Activated naive CD8-positive, alpha-beta T cell treated with anti-CD3 and anti-CD28 coated beads, Interleukin-2, amount 10 ng/mL, durations not matched to agents 7 days and 5 days (primary cell): ENCODE measurements at regions not wholly inside any gene's neighbourhood (a gene's known extent, or its start where the extent isn't known, plus 50 kb on each side); places are given as distances from the start of the nearest gene placed in this dataset.
"Not testable (repeated sequence)": the region's sequence is repeated elsewhere in the genome, so short reads cannot be mapped to it uniquely, and the experiment has no call there.

ENCODE experiments used
- ATAC-seq: fragments of 150-1000 bp; cut with Tn5 transposase; one replicate; pipeline ENCODE4 v1.10.0; 2021; ENCODE audit warnings: low read depth, moderate library complexity
- POLR2A ChIA-PET: fragments of 350-600 bp; sonication (Branson Sonifier 250); formaldehyde crosslinking; loops from one replicate; lab custom pipeline; 2021; ENCODE audit warnings: antibody characterized with exemption; lab: Charles Lee
- DNase-seq: peaks from one replicate; pipeline ENCODE4 v3.0.0; 2021
- H3K27ac Mint-ChIP-seq: one replicate; pipeline ENCODE4 v1.8.0; 2022; ENCODE audit warnings: mild to moderate bottlenecking, mixed read lengths
- H3K27me3 Mint-ChIP-seq: one replicate; pipeline ENCODE4 v1.8.0; 2022; ENCODE audit warnings: mild to moderate bottlenecking, moderate library complexity, mixed read lengths
- H3K36me3 Mint-ChIP-seq: one replicate; pipeline ENCODE4 v1.8.0; 2021; ENCODE audit warnings: mild to moderate bottlenecking, mixed read lengths
- H3K4me1 Mint-ChIP-seq: one replicate; pipeline ENCODE4 v1.8.0; 2021; ENCODE audit warnings: mixed read lengths
- H3K4me3 Mint-ChIP-seq: one replicate; pipeline ENCODE4 v1.8.0; 2022; ENCODE audit warnings: mild to moderate bottlenecking, moderate library complexity, mixed read lengths
- H3K9me3 Mint-ChIP-seq: one replicate; pipeline ENCODE4 v1.8.0; 2021; ENCODE audit warnings: mixed read lengths

DNA sequence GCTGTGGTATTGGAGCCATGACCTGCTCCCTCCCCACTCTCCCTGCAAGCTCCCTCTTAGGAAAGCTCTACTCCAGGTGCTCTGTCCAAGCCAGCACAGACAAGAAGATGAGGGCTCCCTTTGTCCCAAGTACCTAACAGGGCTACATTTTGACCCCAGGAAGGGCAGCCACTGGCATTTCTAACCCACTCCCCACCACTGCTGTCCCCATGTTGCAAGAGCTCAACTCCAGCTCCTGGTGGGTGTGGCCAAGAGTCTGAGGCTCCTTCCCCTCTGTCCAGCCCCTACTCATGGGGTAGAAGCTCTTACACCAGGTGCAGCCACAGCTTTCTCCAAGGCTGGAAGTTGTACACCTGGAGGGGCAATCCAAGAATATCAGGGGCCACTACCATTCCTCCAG, 127.0 kb upstream of the NPAS2 start:
- POLR2A ChIA-PET, result interaction anchor here (0.7 kb wide), 1 partner anchor 33 kb away, joined by 3 read pairs; no protein-coding TSS in a partner anchor
- peaks cover 8% of the 10 kb centered on the region for H3K27me3 Mint-ChIP-seq

DNA sequence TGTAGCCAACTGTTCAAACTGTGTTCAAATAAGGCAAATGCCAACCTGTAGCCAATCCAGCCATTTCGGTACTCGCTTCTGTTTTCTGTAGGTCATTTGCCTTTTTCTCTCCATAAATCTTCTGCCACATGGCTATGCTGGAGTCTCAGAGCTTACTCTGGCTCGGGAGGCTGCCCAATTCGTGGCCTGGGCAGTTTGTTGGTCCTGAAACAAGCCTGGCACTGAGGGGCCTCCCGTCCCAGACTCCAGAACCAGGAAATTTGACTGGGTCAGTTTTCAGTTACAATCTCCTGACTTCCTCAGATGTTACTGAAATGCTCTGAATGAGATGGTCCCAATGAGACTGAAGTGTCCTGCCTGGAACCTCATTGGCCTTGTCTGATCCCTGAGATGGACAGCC, 120.8 kb upstream of the NPAS2 start:
- Mint-ChIP-seq H3K27me3 (no peaks in the 10 kb centered on the region), H3K9me3 (peaks cover 7% of the 10 kb centered on the region), H3K27ac (no peak overlapping the region), H3K4me3 (no peak overlapping the region), H3K36me3 (no peaks in the 10 kb centered on the region), H3K4me1 (no peaks in the 10 kb centered on the region)
- DNase-seq (no peak), ATAC-seq (no peak)
- POLR2A ChIA-PET, result no interaction called here

More for the DNA sequence above, 127.0 kb upstream of the NPAS2 start:
- no peak overlapping the region for H3K4me3 Mint-ChIP-seq
- H3K36me3 Mint-ChIP-seq, result no peaks in the 10 kb centered on the region
- H3K27ac Mint-ChIP-seq, result no peak overlapping the region
- no peak for DNase-seq
- peaks cover 9% of the 10 kb centered on the region for H3K9me3 Mint-ChIP-seq
- ATAC-seq, result no peak
- no peaks in the 10 kb centered on the region for H3K4me1 Mint-ChIP-seq

DNA sequence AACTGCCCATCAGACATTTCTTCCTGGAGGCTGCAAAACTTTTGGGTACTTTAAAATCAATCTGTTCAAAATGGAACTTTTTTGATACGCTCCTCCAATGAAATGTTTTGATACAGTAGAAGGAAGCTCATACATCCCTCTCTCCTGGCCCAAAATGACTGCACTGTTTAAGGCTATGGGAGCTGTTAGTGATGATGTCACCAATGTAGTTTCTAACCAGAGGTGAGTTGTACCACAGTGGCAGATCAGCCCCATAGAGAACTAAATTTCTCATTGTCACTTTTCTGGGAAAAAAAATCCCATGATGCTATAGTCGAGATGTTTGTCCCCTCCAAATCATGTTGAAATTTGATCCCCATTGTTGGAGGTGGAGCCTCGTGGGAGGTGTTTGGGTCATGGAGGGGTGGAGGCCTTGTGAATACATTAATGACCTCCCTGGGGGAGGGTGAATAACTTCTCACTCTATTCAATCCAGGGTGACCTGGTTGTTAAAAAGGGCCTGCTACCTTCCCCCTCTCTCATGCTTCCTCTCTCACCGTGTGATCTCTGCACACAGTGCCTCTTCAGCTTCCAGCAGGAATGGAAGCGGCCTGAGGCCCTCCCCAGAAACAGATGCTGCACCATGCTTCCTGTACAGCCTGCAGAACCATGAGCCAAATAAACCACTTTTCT, 117.4 kb upstream of the NPAS2 start:
- no peaks in the 10 kb centered on the region for H3K4me1 Mint-ChIP-seq
- DNase-seq, result no peak
- no peak for ATAC-seq
- no peak overlapping the region for H3K4me3 Mint-ChIP-seq
- peaks cover 2% of the 10 kb centered on the region for H3K9me3 Mint-ChIP-seq
- POLR2A ChIA-PET, result no interaction called here
- no peak overlapping the region for H3K27ac Mint-ChIP-seq
- H3K36me3 Mint-ChIP-seq, result no peaks in the 10 kb centered on the region
- H3K27me3 Mint-ChIP-seq, result no peaks in the 10 kb centered on the region

DNA sequence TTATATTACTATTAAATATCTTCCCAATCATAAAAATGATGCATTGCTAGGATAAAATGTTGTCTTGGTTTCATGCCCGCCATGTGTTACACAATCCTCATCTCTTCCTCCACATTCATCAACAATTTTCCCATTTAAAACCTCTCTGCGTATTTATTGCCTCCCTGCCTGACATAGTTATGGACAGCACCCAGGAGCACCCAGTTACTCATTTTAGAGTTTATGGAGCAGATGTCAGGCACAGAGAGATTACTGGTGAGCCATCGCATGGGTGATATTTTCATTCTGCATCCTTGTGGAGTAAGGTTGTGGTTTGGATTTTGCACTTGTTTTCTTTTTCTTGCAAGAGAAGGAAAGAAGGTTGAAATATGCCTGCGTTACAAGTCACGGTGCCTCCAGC, 116.7 kb upstream of the NPAS2 start:
- Mint-ChIP-seq H3K27me3 (no peaks in the 10 kb centered on the region), H3K9me3 (peaks cover 2% of the 10 kb centered on the region), H3K4me3 (no peak overlapping the region), H3K4me1 (no peaks in the 10 kb centered on the region), H3K36me3 (no peaks in the 10 kb centered on the region), H3K27ac (no peak overlapping the region)
- POLR2A ChIA-PET, result no interaction called here
- no peak for ATAC-seq
- no peak for DNase-seq

DNA sequence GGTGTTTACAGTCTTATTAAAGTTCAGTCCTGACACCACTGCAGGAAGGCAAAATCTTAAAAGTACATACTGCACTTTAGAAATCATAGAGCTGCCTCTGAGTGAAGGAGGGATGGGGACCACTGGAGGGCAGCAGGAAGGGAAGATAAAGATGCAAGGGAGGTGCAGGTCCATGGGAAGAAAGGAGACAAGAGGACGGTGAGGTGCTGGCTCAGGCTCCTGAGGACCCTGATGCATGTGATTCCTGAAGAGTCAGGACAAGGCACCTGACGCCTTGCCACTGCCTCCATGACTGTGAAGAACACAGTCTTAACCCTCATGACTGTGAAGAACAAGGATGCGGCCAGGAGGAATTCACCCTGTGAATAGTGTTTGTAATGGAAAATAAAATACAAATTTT, 116.2 kb upstream of the NPAS2 start:
- ATAC-seq (no peak), DNase-seq (no peak)
- no peak overlapping the region for H3K4me3 Mint-ChIP-seq
- H3K36me3 Mint-ChIP-seq, result no peaks in the 10 kb centered on the region
- no peaks in the 10 kb centered on the region for H3K27me3 Mint-ChIP-seq
- H3K9me3 Mint-ChIP-seq, result peaks cover 2% of the 10 kb centered on the region
- POLR2A ChIA-PET, result no interaction called here
- H3K4me1 Mint-ChIP-seq, result no peaks in the 10 kb centered on the region
- H3K27ac Mint-ChIP-seq, result no peak overlapping the region

DNA sequence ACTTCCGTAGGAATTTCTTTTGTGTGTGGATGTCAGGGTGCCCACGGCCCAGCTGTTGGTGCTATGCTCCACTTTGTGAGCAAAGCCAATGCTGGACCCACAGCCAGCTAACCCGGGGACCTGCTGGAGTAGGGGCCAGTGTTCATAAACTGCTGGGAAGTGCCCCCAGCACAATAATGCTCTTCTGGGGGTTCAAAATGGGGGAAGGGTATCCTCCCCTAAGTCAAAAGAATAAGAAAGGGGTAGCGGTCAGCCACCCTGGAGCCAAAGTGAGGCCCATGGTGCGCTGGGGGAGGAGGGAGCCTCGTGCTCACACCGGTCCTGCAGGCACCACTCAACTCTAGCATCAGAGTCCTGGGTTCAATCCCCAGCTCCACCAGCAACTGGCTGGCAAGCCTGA, 115.8 kb upstream of the NPAS2 start:
- Mint-ChIP-seq H3K9me3 (peaks cover 2% of the 10 kb centered on the region), H3K36me3 (no peaks in the 10 kb centered on the region), H3K27ac (no peak overlapping the region), H3K4me3 (no peak overlapping the region), H3K4me1 (no peaks in the 10 kb centered on the region), H3K27me3 (no peaks in the 10 kb centered on the region)
- POLR2A ChIA-PET, result no interaction called here
- no peak for ATAC-seq
- no peak for DNase-seq

DNA sequence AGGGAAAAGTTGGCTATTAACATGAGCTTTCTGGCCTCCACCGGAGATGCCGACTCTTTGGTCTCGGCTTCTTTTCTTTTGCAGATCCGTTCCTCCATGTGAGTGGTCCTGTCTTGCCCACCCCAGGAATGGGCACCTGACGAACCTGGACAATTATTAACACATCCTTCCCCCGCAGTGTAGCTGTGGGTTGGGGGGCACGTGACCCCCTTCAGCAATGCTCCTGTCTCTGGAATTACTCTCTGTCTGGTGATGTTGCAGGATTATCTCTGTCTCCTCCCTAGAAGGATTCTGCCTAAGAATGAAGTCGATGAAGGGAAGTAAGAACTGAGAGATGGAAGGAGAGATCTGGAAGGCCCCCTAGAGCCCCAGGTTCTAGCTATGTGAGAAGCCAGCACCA, 115.2 kb upstream of the NPAS2 start:
- Mint-ChIP-seq H3K27me3 (no peaks in the 10 kb centered on the region), H3K9me3 (peaks cover 2% of the 10 kb centered on the region), H3K27ac (no peak overlapping the region), H3K4me1 (no peaks in the 10 kb centered on the region), H3K36me3 (no peaks in the 10 kb centered on the region), H3K4me3 (no peak overlapping the region)
- ATAC-seq (no peak), DNase-seq (no peak)
- POLR2A ChIA-PET, result no interaction called here

DNA sequence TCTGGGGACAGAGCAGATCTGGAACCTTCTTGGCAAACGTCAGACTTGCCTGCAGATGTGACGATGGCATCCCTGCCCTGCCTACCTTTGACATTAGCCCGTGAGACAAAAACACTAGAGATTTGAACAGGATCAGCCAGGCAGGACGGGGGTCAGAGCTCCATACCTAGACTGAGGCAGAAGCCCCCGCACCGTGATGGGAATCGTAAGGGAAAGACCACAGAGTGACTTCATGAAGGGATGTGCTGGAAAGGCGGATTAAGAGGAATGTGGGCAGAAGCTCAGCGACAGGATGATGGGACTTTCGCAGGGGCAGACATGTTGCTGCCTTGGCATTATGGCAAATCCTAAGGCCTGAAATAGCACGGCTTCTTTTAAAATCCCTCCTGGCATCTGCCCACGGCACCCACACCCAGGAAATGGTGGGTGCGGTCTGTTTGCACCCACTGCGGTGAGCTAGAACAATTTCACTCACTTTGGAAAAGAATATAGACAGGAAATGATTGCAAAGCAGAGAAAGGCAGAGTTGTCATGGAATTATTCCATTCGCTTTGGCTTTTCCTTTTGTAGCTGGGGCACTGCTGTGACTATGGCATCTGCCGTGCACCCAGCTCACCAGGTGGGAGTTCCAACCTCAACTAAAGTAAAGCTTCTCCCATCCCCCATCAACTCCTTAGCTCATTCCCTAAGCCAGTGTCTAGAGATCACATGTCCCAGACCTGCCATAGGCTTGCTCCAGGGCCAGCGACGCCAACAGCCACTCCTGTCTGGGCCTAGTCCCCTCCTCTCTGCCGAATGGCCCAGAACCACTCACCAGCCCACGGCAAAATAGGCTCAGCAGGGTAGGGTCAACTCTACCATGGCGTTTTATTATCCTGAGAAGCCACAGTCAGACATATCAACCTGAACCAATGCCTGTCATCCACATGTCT, 112.7 kb upstream of the NPAS2 start:
- H3K9me3 Mint-ChIP-seq, result no peaks in the 10 kb centered on the region
- DNase-seq (no peak), ATAC-seq (no peak)
- POLR2A ChIA-PET, result interaction anchor here (0.7 kb wide), 1 partner anchor 20 kb away, joined by 3 read pairs; no protein-coding TSS in a partner anchor
- H3K27me3 Mint-ChIP-seq, result no peaks in the 10 kb centered on the region
- H3K36me3 Mint-ChIP-seq, result no peaks in the 10 kb centered on the region
- no peak overlapping the region for H3K27ac Mint-ChIP-seq
- no peaks in the 10 kb centered on the region for H3K4me1 Mint-ChIP-seq
- no peak overlapping the region for H3K4me3 Mint-ChIP-seq

DNA sequence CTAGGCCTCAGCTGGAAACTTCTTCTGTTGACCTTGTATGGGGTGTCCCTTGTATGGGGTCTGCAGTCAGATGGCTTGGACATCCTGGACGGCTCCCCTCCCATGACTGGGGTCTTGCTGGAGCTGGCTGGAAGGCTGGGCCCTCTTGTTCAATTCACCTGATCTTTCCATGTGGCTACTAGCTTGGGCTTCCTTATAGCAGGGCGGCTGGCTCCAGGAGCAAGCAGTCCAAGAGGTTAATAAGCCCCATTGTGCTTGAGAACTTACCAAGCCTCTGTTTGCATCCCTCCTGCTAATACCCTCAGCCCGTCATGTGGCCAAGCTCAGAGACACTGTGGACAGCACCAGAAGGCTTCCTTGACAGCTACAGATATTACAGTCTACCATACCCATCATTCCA, 111.6 kb upstream of the NPAS2 start:
- ATAC-seq (no peak), DNase-seq (no peak)
- no peak overlapping the region for H3K27ac Mint-ChIP-seq
- H3K4me1 Mint-ChIP-seq, result no peaks in the 10 kb centered on the region
- no peaks in the 10 kb centered on the region for H3K27me3 Mint-ChIP-seq
- no peaks in the 10 kb centered on the region for H3K9me3 Mint-ChIP-seq
- H3K4me3 Mint-ChIP-seq, result no peak overlapping the region
- no peaks in the 10 kb centered on the region for H3K36me3 Mint-ChIP-seq
- POLR2A ChIA-PET, result no interaction called here

DNA sequence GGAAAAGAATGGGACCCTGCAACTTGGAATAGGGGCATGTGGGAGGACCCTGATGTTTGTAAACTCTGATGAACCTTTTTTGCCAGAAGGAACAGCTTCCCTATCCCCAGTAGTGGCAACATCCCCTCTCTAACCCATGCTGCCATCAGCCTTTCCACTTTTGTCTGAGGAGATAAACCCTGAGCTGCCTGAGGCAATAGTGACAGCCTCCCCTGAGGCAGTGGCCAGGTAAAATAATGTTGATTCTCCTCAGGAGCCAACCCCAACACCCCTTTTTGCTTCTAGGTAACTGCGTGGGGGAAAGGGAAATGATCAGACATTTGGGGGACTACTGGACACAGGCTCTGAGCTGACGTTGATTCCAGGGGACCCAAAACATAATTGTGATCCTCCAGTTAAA, 106.8 kb upstream of the NPAS2 start:
- H3K36me3 Mint-ChIP-seq, result no peaks in the 10 kb centered on the region
- ATAC-seq (no peak), DNase-seq (no peak)
- H3K4me1 Mint-ChIP-seq, result no peaks in the 10 kb centered on the region
- no peak overlapping the region for H3K4me3 Mint-ChIP-seq
- POLR2A ChIA-PET, result no interaction called here
- H3K27me3 Mint-ChIP-seq, result no peaks in the 10 kb centered on the region
- no peak overlapping the region for H3K27ac Mint-ChIP-seq
- no peaks in the 10 kb centered on the region for H3K9me3 Mint-ChIP-seq

DNA sequence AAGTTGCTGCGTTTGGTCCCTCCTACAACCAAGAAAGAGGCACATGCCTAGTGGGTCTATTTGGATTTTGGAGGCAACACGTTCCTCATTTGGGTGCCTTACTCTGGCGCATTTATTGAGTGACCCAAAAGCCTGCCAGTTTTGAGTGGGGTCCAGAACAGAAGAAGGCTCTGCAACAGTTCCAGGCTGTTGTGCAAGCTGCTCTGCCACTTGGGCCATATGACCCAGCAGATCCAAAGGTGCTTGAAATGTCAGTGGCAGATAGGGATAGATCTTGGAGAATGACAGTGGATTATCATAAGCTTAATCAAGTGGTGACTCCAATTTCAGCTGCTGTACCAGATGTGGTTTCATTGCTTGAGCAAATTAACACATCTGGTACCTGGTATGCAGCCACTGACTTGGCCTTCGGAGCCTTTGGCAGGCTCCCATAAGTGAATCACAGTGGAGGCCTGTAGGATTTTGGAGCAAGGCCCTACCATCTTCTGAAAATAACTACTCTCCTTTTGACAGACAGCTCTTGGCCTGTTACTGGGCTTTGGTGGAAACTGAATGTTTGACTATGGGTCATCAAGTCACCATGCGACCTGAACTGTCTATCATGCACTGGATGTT, 105.4 kb upstream of the NPAS2 start:
- H3K27me3 Mint-ChIP-seq, POLR2A ChIA-PET, DNase-seq, ATAC-seq, H3K27ac Mint-ChIP-seq, H3K36me3 Mint-ChIP-seq, H3K9me3 Mint-ChIP-seq, H3K4me3 Mint-ChIP-seq, H3K4me1 Mint-ChIP-seq: not testable (repeated sequence)

DNA sequence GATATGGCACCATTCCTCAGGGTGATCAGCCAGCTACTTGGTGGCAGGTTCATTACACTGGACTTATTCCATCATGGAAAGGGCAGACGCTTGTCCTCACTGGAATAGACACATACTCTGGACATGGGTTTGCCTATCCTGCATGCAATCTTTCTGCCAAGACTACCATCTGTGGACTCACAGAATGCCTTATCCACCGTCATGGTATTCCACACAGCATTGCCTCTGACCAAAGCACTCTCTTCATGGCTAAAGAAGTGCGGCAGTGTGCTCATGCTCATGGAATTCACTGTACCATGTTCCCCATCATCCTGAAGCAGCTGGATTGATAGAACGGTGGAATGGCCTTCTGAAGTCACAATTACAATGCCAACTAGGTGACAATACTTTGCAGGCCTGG, 104.1 kb upstream of the NPAS2 start:
- H3K27ac Mint-ChIP-seq, H3K4me1 Mint-ChIP-seq, H3K27me3 Mint-ChIP-seq, H3K4me3 Mint-ChIP-seq, H3K36me3 Mint-ChIP-seq, ATAC-seq, POLR2A ChIA-PET, H3K9me3 Mint-ChIP-seq, DNase-seq: not testable (repeated sequence)

DNA sequence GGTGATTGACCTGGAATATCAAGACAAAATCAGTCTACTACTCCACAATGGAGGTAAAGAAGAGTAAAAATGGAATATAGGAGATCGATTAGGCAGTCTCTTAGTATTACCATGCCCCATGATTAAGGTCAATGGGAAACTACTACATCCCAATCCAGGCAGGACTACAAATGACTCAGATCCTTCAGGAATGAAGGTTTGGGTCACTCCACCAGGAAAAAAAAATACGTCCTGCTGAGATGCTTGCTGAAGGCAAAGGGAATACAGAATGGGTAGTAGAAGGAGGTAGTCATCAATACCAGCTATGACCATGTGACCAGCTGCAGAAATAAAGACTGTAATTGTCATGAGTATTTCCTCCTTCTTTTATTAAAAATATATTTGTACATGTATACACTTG, 103.4 kb upstream of the NPAS2 start:
- DNase-seq (no peak), ATAC-seq (no peak)
- Mint-ChIP-seq H3K36me3 (no peaks in the 10 kb centered on the region), H3K4me1 (no peaks in the 10 kb centered on the region), H3K4me3 (no peak overlapping the region), H3K27ac (no peak overlapping the region), H3K27me3 (no peaks in the 10 kb centered on the region), H3K9me3 (no peaks in the 10 kb centered on the region)
- POLR2A ChIA-PET, result no interaction called here
